ENCODE measurements at regions not wholly inside any gene's neighbourhood (a gene's known extent, or its start where the extent isn't known, plus 50 kb on each side); places are given as distances from the start of the nearest gene placed in this dataset.

GRCh38 chr11:109514313-109515018, 92.5 kb downstream of the C11orf87 start:
- H2AFZ ChIP-seq (ENCODE audit: low read depth), result no peak overlapping the region
- no peaks in the 10 kb centered on the region for H3K27me3 ChIP-seq (ENCODE audit: insufficient read depth)
- no peaks in the 10 kb centered on the region for H3K36me3 ChIP-seq (replicated peaks in 1 of 2; ENCODE audit: control insufficient read depth in 1 of 2, insufficient read depth in 2 of 2, low read length in 1 of 2)
- no peak overlapping the region for H3K9ac ChIP-seq
- H3F3A ChIP-seq (replicated peaks; ENCODE audit: insufficient read depth), result no peaks in the 10 kb centered on the region
- CTCF ChIA-PET, result no interaction called here
- no peak for DNase-seq
- no peaks in the 10 kb centered on the region for H3K79me2 ChIP-seq (ENCODE audit: insufficient read depth)
- no peak overlapping the region for H3K4me2 ChIP-seq
- WGBS (ENCODE audit: low lambda C conversion rate), result 6% methylated on average over 2 of the region's 2 CpGs
- no peaks in the 10 kb centered on the region for H3K9me2 ChIP-seq
- H3K4me3 ChIP-seq (ENCODE audit: low read depth in 2 of 2, low read length in 1 of 2), result no peak overlapping the region
- POLR2A ChIA-PET, result no interaction called here
- no peak for TF ChIP-seq PBX3 (IDR thresholded peaks at IDR 0.05)
- TF ChIP-seq USF2 (IDR thresholded peaks at IDR 0.05; ENCODE audit: borderline replicate concordance, low read depth, low read length), result no peak
- TF ChIP-seq SMC3 (IDR thresholded peaks at IDR 0.05; ENCODE audit: low read depth, low read length), result no peak
- TF ChIP-seq YY1 (IDR thresholded peaks at IDR 0.05; ENCODE audit: low read depth), result no peak
- no peak for TF ChIP-seq RFX5 (IDR thresholded peaks at IDR 0.05; ENCODE audit: low read length)
- TF ChIP-seq GABPA (IDR thresholded peaks at IDR 0.05; ENCODE audit: low read depth), result no peak
- no peak for TF ChIP-seq RAD21 (IDR thresholded peaks at IDR 0.05; ENCODE audit: low read length)
- TF ChIP-seq FOXM1 (IDR thresholded peaks at IDR 0.05; ENCODE audit: low read depth), result no peak
- TF ChIP-seq NFIC (IDR thresholded peaks at IDR 0.05; ENCODE audit: borderline replicate concordance), result no peak
- H3K4me1 ChIP-seq (ENCODE audit: control insufficient read depth in 1 of 2, insufficient read depth in 2 of 2, low read depth in 1 of 2, low read length in 1 of 2), result no peaks in the 10 kb centered on the region; a peak in 1 of 4 replicates
- no peak overlapping the region for H3K27ac ChIP-seq (ENCODE audit: low read depth in 2 of 2, low read length in 1 of 2)
- no peaks in the 10 kb centered on the region for H4K20me1 ChIP-seq (ENCODE audit: insufficient read depth)
- no peaks in the 10 kb centered on the region for H3K9me3 ChIP-seq

- CTCF ChIA-PET, result no interaction called here
Measured at GRCh38 chr11:109519253-109519652, 97.3 kb downstream of the C11orf87 start.

More at GRCh38 chr11:109519253-109519652, 97.3 kb downstream of the C11orf87 start:
- Histone ChIP-seq H3F3A (replicated peaks; ENCODE audit: insufficient read depth) (no peaks in the 10 kb centered on the region), H4K20me1 (ENCODE audit: insufficient read depth) (no peaks in the 10 kb centered on the region), H3K36me3 (replicated peaks in 1 of 2; ENCODE audit: control insufficient read depth in 1 of 2, insufficient read depth in 2 of 2, low read length in 1 of 2) (no peaks in the 10 kb centered on the region), H3K9ac (no peak overlapping the region), H3K4me3 (ENCODE audit: low read depth in 2 of 2, low read length in 1 of 2) (no peak overlapping the region), H3K4me1 (ENCODE audit: control insufficient read depth in 1 of 2, insufficient read depth in 2 of 2, low read depth in 1 of 2, low read length in 1 of 2) (no peaks in the 10 kb centered on the region; a peak in 1 of 4 replicates), H3K27me3 (ENCODE audit: insufficient read depth) (no peaks in the 10 kb centered on the region), H3K9me3 (no peaks in the 10 kb centered on the region), H3K79me2 (ENCODE audit: insufficient read depth) (no peaks in the 10 kb centered on the region), H3K4me2 (no peak overlapping the region), H2AFZ (ENCODE audit: low read depth) (no peak overlapping the region), H3K27ac (ENCODE audit: low read depth in 2 of 2, low read length in 1 of 2) (no peak overlapping the region), H3K9me2 (no peaks in the 10 kb centered on the region)
- POLR2A ChIA-PET, result no interaction called here
- no peak for DNase-seq
- no peak for TF ChIP-seq RXRA (IDR thresholded peaks at IDR 0.05; ENCODE audit: borderline replicate concordance, low read depth)
- no peak for TF ChIP-seq FOXJ3 (CRISPR knock-in tag; IDR thresholded peaks at IDR 0.05)
- no peak for TF ChIP-seq USF2 (IDR thresholded peaks at IDR 0.05; ENCODE audit: borderline replicate concordance, low read depth, low read length)
- TF ChIP-seq GABPA (IDR thresholded peaks at IDR 0.05; ENCODE audit: low read depth), result no peak
- WGBS (ENCODE audit: low lambda C conversion rate), result 3% methylated on average over 2 of the region's 2 CpGs

Data from SK-N-SH (cell line).